ENCODE measurements at regions not wholly inside any gene's neighbourhood (a gene's known extent, or its start where the extent isn't known, plus 50 kb on each side); places are given as distances from the start of the nearest gene placed in this dataset.

DNA sequence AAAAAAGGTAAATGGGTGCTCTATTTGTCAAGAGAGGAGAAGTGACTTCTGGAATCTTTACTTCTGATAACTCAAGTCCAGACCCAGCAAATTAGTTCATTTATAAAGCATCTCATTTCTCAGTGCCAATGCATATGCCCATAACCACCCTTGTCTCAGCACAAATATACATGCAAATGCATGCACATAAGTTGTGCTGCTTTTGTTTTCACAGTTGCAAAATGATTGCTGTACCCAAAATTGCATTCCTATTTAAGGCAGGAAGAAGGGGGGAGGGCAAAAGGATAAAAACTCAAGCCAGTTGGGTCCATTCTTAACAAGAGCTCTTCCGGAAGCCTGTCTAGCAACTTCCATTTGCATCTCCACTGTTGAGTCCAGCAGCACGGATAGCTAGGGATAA is 61.3 kb upstream of the FAM20A start:
- Mint-ChIP-seq H3K4me3 (no peak overlapping the region), H3K27me3 (ENCODE audit: insufficient read depth) (no peaks in the 10 kb centered on the region), H3K4me1 (ENCODE audit: low read depth) (no peaks in the 10 kb centered on the region), H3K27ac (no peak overlapping the region), H3K9me3 (peaks cover 19% of the 10 kb centered on the region), H3K36me3 (ENCODE audit: low read depth) (no peaks in the 10 kb centered on the region)
- no peak for DNase-seq
- TF ChIP-seq, protein P1, sequence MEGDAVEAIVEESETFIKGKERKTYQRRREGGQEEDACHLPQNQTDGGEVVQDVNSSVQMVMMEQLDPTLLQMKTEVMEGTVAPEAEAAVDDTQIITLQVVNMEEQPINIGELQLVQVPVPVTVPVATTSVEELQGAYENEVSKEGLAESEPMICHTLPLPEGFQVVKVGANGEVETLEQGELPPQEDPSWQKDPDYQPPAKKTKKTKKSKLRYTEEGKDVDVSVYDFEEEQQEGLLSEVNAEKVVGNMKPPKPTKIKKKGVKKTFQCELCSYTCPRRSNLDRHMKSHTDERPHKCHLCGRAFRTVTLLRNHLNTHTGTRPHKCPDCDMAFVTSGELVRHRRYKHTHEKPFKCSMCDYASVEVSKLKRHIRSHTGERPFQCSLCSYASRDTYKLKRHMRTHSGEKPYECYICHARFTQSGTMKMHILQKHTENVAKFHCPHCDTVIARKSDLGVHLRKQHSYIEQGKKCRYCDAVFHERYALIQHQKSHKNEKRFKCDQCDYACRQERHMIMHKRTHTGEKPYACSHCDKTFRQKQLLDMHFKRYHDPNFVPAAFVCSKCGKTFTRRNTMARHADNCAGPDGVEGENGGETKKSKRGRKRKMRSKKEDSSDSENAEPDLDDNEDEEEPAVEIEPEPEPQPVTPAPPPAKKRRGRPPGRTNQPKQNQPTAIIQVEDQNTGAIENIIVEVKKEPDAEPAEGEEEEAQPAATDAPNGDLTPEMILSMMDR (IDR thresholded peaks at IDR 0.05): no peak

DNA sequence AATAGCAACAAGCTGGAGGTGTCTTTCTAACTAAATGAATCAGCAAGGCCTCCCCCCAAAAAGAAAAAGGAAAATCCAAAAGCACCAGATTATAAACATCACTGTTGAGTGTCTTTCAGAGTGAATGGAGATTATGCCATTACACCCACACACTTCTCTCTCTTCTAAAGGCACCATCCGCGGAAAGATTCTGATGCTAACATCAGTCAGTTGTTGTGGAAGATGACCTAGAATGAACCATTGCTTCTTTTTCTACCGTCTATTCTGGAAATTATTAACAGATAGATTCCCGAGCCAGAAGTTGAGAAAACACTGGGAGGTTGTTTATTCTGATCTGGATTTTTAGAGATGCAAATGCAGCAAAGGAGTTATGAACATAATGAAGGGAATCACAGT is 60.9 kb upstream of the FAM20A start:
- no peak for DNase-seq
- no peaks in the 10 kb centered on the region for H3K36me3 Mint-ChIP-seq (ENCODE audit: low read depth)
- no peak overlapping the region for H3K4me3 Mint-ChIP-seq
- no peaks in the 10 kb centered on the region for H3K4me1 Mint-ChIP-seq (ENCODE audit: low read depth)
- peaks cover 24% of the 10 kb centered on the region for H3K9me3 Mint-ChIP-seq
- TF ChIP-seq, protein P1 (IDR thresholded peaks at IDR 0.05): no peak
- H3K27me3 Mint-ChIP-seq (ENCODE audit: insufficient read depth): no peaks in the 10 kb centered on the region
- H3K27ac Mint-ChIP-seq: no peak overlapping the region

DNA sequence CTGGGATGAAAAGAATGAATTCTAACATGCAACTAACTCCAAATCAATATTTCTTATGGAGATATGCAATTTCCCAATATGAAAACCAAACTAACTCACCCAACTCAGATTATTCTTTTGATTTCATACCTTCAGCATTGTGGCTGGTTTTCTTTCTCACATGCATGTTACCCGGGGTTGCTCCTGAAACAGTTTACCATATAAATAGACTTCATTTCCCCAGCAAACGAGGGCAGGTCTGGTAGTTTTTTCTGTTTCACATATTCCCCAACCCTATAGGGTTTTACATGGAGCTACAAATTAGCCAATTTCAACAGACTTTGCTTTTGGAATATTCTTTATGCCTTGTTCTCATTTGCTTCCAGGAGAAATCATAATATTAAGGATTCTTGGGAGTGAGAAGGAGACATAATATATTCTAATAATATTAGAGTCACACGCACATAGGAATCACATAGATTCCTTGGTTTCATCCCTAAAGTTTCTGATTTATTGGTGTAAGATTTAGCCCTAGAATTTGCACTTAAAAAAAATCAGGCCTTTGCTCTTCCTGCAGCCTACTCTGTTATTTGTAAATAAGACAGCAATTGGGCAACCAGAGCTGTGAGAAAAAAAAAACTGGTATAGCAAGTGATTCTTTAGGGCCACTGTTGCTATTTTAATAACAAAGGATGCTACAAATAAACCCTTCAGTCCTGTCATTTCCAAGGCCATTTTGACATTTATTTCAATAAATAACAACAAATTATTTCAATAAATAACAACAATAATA is 60.3 kb upstream of the FAM20A start:
- DNase-seq: no peak
- TF ChIP-seq, protein P1 (IDR thresholded peaks at IDR 0.05): no peak
- Mint-ChIP-seq H3K36me3 (ENCODE audit: low read depth) (no peaks in the 10 kb centered on the region), H3K9me3 (peaks cover 25% of the 10 kb centered on the region), H3K4me3 (no peak overlapping the region), H3K27me3 (ENCODE audit: insufficient read depth) (no peaks in the 10 kb centered on the region), H3K27ac (no peak overlapping the region), H3K4me1 (ENCODE audit: low read depth) (no peaks in the 10 kb centered on the region)

DNA sequence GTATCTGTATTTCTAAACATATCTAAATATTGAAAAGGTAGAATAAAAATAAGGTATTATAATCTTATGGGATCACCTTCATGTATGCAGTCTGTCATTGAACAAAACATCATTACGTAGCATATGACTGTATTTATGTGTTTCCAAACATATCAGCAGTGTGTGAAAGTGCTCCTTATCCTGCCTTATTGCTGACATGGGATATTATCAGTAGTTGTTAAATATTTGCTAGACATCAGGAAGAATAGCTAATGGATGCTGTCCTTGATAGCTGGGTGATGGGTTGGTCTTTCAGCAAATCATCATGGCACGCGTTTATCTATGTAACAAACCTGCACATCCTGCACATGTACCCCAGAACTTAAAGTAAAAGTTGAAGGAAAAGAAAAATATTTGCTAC is 59.1 kb upstream of the FAM20A start:
- H3K36me3 Mint-ChIP-seq (ENCODE audit: low read depth): no peaks in the 10 kb centered on the region
- H3K4me3 Mint-ChIP-seq: no peak overlapping the region
- no peaks in the 10 kb centered on the region for H3K27me3 Mint-ChIP-seq (ENCODE audit: insufficient read depth)
- no peaks in the 10 kb centered on the region for H3K4me1 Mint-ChIP-seq (ENCODE audit: low read depth)
- H3K9me3 Mint-ChIP-seq: peaks cover 22% of the 10 kb centered on the region
- no peak overlapping the region for H3K27ac Mint-ChIP-seq
- TF ChIP-seq, protein P1 (IDR thresholded peaks at IDR 0.05): no peak
- DNase-seq: no peak

DNA sequence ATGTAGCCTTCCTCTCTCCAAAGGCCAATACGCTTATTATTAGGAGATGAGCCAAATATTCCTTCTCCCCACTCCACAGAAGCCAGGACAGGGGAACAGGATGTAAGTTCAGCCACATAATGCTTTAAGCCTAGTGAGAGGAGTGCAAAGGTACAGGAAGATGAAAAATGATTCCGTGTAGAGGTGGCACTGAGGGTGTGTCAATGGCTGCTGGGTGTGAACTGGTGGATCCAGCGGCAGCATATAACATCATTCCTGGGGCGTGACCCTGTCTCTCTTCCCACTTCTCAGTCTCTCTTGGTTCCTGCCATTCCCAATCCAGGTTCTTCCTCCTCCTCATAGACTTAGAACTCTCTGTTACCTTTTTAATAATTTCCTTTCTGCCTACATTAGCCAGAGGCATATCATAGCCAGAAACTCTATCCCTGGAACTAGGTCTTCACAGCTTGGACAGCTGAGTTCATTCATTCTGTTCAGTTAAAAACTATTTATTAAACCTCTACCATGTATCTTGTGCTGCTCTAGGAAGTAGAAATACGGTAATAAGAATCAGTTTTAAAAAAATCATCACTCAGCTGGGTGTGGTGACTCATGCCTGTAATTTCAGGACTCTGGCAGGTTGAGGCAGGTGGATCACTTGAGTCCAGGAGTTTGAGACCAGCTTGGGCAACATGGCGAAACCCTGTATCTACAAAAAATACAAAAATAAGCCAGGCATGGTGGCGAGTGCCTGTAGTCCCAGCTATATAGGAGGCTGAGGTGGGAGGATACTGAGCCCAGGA is 58.0 kb upstream of the FAM20A start:
- DNase-seq: no peak
- TF ChIP-seq, protein P1 (IDR thresholded peaks at IDR 0.05): no peak
- no peak overlapping the region for H3K4me3 Mint-ChIP-seq
- H3K9me3 Mint-ChIP-seq: peaks cover 22% of the 10 kb centered on the region
- H3K36me3 Mint-ChIP-seq (ENCODE audit: low read depth): no peaks in the 10 kb centered on the region
- no peaks in the 10 kb centered on the region for H3K4me1 Mint-ChIP-seq (ENCODE audit: low read depth)
- no peaks in the 10 kb centered on the region for H3K27me3 Mint-ChIP-seq (ENCODE audit: insufficient read depth)
- H3K27ac Mint-ChIP-seq: no peak overlapping the region
